CD14-positive monocyte (primary cell): ENCODE measurements at regions not wholly inside any gene's neighbourhood (a gene's known extent, or its start where the extent isn't known, plus 50 kb on each side); places are given as distances from the start of the nearest gene placed in this dataset.

Experiments used
- DNase-seq, 3 donors: peaks; one replicate each; pipeline ENCODE4 v3.0.0-alpha.2; 2011 to 2022
- H2AFZ ChIP-seq: 2 replicates; pipeline ENCODE4 v1.6.0; 2012; ENCODE audit warnings: mild to moderate bottlenecking, low read depth, low read length, inconsistent platforms; ENCODE audit not compliant: insufficient read depth, poor library complexity, severe bottlenecking
- H3K27ac ChIP-seq, 2 donors: 1 replicate in 1 of 2; 2 replicates in 1 of 2; pipeline ENCODE4 v1.5.1; 2012 to 2013; ENCODE audit warnings: low read length in 2 of 2, control low read depth in 1 of 2, inconsistent platforms in 1 of 2, low read depth in 1 of 2, mild to moderate bottlenecking in 1 of 2
- H3K27me3 ChIP-seq, 2 donors: one replicate each; pipeline versions ENCODE4 v1.6.0 to v1.6.1; 2011 to 2013; ENCODE audit warnings: low read length in 2 of 2; ENCODE audit not compliant: control insufficient read depth in 2 of 2, insufficient read depth in 2 of 2
- H3K36me3 ChIP-seq, 2 donors: replicated peaks in 1 of 2; 1 replicate in 1 of 2; 2 replicates in 1 of 2; pipeline versions ENCODE4 v1.5.1 to v1.6.1; 2012 to 2013; ENCODE audit warnings: low read length in 2 of 2, control low read depth in 1 of 2, inconsistent platforms in 1 of 2, mild to moderate bottlenecking in 1 of 2; ENCODE audit not compliant: insufficient read depth in 2 of 2, control insufficient read depth in 1 of 2
- H3K4me1 ChIP-seq, 2 donors: 1 replicate in 1 of 2; 2 replicates in 1 of 2; pipeline versions ENCODE4 v1.5.1 to v1.6.1; 2012 to 2013; ENCODE audit warnings: low read length in 2 of 2, control low read depth in 1 of 2, inconsistent platforms in 1 of 2, mild to moderate bottlenecking in 1 of 2, moderate library complexity in 1 of 2; ENCODE audit not compliant: insufficient read depth in 2 of 2, control insufficient read depth in 1 of 2
- H3K4me2 ChIP-seq: replicated peaks from 2 replicates; pipeline ENCODE3; 2012; ENCODE audit warnings: low read length, moderate library complexity, mild to moderate bottlenecking; ENCODE audit not compliant: poor library complexity, severe bottlenecking; ENCODE audit errors: extremely low read depth
- H3K4me3 ChIP-seq, 3 experiments: fragments of 200-600 bp in 1 of 3; sonication (generic) in 1 of 3; replicated peaks in 1 of 3; 1 replicate in 2 of 3; 2 replicates in 1 of 3; pipeline ENCODE4 v1.5.1; 2011 to 2013; ENCODE audit warnings: low read length in 3 of 3, mild to moderate bottlenecking in 3 of 3, control low read depth in 2 of 3, low read depth in 2 of 3, inconsistent platforms in 1 of 3, moderate library complexity in 1 of 3
- H3K79me2 ChIP-seq: 2 replicates; pipeline ENCODE4 v1.6.0; 2012; ENCODE audit warnings: mild to moderate bottlenecking, control low read depth, inconsistent platforms, low read length, moderate library complexity; ENCODE audit not compliant: insufficient read depth
- H3K9ac ChIP-seq: 2 replicates; pipeline ENCODE4 v1.6.0; 2017; ENCODE audit warnings: low read length, mild to moderate bottlenecking; ENCODE audit not compliant: insufficient read depth, poor library complexity, severe bottlenecking
- H3K9me3 ChIP-seq, 2 donors: replicated peaks in 1 of 2; 1 replicate in 1 of 2; 2 replicates in 1 of 2; pipeline versions ENCODE4 v1.5.1 to v1.6.1; 2012 to 2013; ENCODE audit warnings: low read length in 2 of 2, control low read depth in 1 of 2; ENCODE audit not compliant: control insufficient read depth in 1 of 2, insufficient read depth in 1 of 2
- H4K20me1 ChIP-seq: 2 replicates; pipeline ENCODE4 v1.6.0; 2012; ENCODE audit warnings: mild to moderate bottlenecking, low read length, control low read depth, moderate library complexity; ENCODE audit not compliant: insufficient read depth
- H3K27ac Mint-ChIP-seq, 7 donors: one replicate each; pipeline ENCODE4 v1.8.0; 2020; ENCODE audit warnings: mild to moderate bottlenecking in 7 of 7, mixed read lengths in 7 of 7, moderate library complexity in 6 of 7, inconsistent platforms in 2 of 7
- H3K27me3 Mint-ChIP-seq, 3 donors: one replicate each; pipeline ENCODE4 v1.8.0; 2021 to 2022; ENCODE audit warnings: low read depth in 3 of 3, mild to moderate bottlenecking in 3 of 3, mixed read lengths in 3 of 3, moderate library complexity in 3 of 3, inconsistent platforms in 1 of 3
- H3K36me3 Mint-ChIP-seq, 2 donors: one replicate each; pipeline ENCODE4 v1.8.0; 2020; ENCODE audit warnings: mixed read lengths in 2 of 2, inconsistent platforms in 1 of 2, mild to moderate bottlenecking in 1 of 2
- H3K4me1 Mint-ChIP-seq: one replicate; pipeline ENCODE4 v1.8.0; 2020; ENCODE audit warnings: mild to moderate bottlenecking, mixed read lengths
- H3K4me3 Mint-ChIP-seq, 2 donors: one replicate each; pipeline ENCODE4 v1.8.0; 2020; ENCODE audit warnings: mild to moderate bottlenecking in 2 of 2, mixed read lengths in 2 of 2, moderate library complexity in 1 of 2
- H3K9me3 Mint-ChIP-seq, 7 donors: one replicate each; pipeline ENCODE4 v1.8.0; 2020 to 2022; ENCODE audit warnings: mixed read lengths in 7 of 7, mild to moderate bottlenecking in 6 of 7, moderate library complexity in 6 of 7, inconsistent platforms in 2 of 7
- CTCF ChIP-seq: fragments of 200-600 bp; IDR thresholded peaks from one replicate; pipeline ENCODE4 v1.8.0; 2022; ENCODE audit warnings: antibody characterized with exemption, mild to moderate bottlenecking
- WGBS: methylation state at CpG from one replicate; pipeline ENCODE4 v1.1.5; 2013; ENCODE audit warnings: missing lambda C conversion rate; ENCODE audit not compliant: insufficient coverage; 5-methylcytosine and 5-hydroxymethylcytosine counted together
- intact Hi-C, 2 donors: fragments of 100-400 bp; cut with micrococcal nuclease; formaldehyde crosslinking; loops; one replicate each; pipeline versions ENCODE4 v1.15.0 to v1.15.1; 2023

GRCh38 chr10:111221682-111222480, 145.1 kb downstream of the ADRA2A start:
- WGBS, result 98% methylated on average over 6 of the region's 10 CpGs
- intact Hi-C loops, result no loop called here

GRCh38 chr10:111222961-111223360, 146.1 kb downstream of the ADRA2A start:
- WGBS, result 100% methylated on average over 2 of the region's 4 CpGs
- Histone ChIP-seq H3K4me3 (no peak overlapping the region), H2AFZ (no peak overlapping the region), H3K9me3 (peaks cover 0 to 4% of the 10 kb centered on the region in 2 donors), H4K20me1 (no peaks in the 10 kb centered on the region), H3K36me3 (no peaks in the 10 kb centered on the region), H3K27ac (no peak overlapping the region), H3K27me3 (peaks cover 0 to 2% of the 10 kb centered on the region in 2 donors), H3K4me2 (no peak overlapping the region), H3K9ac (no peak overlapping the region), H3K4me1 (no peaks in the 10 kb centered on the region), H3K79me2 (no peaks in the 10 kb centered on the region)
- Mint-ChIP-seq H3K9me3 (peaks cover 3 to 13% (median 9%) of the 10 kb centered on the region in 7 donors), H3K36me3 (no peaks in the 10 kb centered on the region), H3K4me3 (no peak overlapping the region), H3K4me1 (peaks cover 3% of the 10 kb centered on the region), H3K27ac (no peak overlapping the region), H3K27me3 (peaks cover 0 to 8% (median 3%) of the 10 kb centered on the region in 3 donors)
- no peak for DNase-seq
- TF ChIP-seq CTCF, result no peak
- intact Hi-C loops, result no loop called here

More at GRCh38 chr10:111221682-111222480, 145.1 kb downstream of the ADRA2A start:
- no peak overlapping the region for H3K4me3 Mint-ChIP-seq
- no peak overlapping the region for H3K4me3 ChIP-seq
- peaks cover 3% of the 10 kb centered on the region for H3K4me1 Mint-ChIP-seq
- no peaks in the 10 kb centered on the region for H3K36me3 Mint-ChIP-seq
- H3K36me3 ChIP-seq, result no peaks in the 10 kb centered on the region
- H3K4me2 ChIP-seq, result no peak overlapping the region
- H3K27ac Mint-ChIP-seq, result peak overlapping the region in 1 of 7 donors; percentile 11
- H3K27me3 Mint-ChIP-seq, result peaks cover 0 to 8% (median 4%) of the 10 kb centered on the region in 3 donors
- no peaks in the 10 kb centered on the region for H3K79me2 ChIP-seq
- H2AFZ ChIP-seq, result no peak overlapping the region
- H3K9ac ChIP-seq, result no peak overlapping the region
- DNase-seq, result no peak
- no peak overlapping the region for H3K27ac ChIP-seq
- no peaks in the 10 kb centered on the region for H3K4me1 ChIP-seq
- no peak for TF ChIP-seq CTCF
- H3K9me3 Mint-ChIP-seq, result peaks cover 3 to 13% (median 9%) of the 10 kb centered on the region in 7 donors
- H4K20me1 ChIP-seq, result no peaks in the 10 kb centered on the region
- peaks cover 0 to 2% of the 10 kb centered on the region in 2 donors for H3K27me3 ChIP-seq
- peaks cover 0 to 4% of the 10 kb centered on the region in 2 donors for H3K9me3 ChIP-seq
